22Rv1 (cell line): ENCODE measurements at regions not wholly inside any gene's neighbourhood (a gene's known extent, or its start where the extent isn't known, plus 50 kb on each side); places are given as distances from the start of the nearest gene placed in this dataset.
"Not testable (repeated sequence)": the region's sequence is repeated elsewhere in the genome, so short reads cannot be mapped to it uniquely, and the experiment has no call there.

Experiments used
- H3K27ac ChIP-seq: fragments of 450-650 bp; 2 replicates; pipeline ENCODE4 v1.5.1; 2017
- CTCF ChIP-seq: fragments of 450-650 bp; IDR thresholded peaks from 2 replicates; pipeline ENCODE4 v1.5.1; 2017; ENCODE audit warnings: mild to moderate bottlenecking
- ZFX ChIP-seq: fragments of 450-650 bp; IDR thresholded peaks from 2 replicates; pipeline ENCODE4 v1.6.1; 2017; ENCODE audit warnings: antibody characterized with exemption, borderline replicate concordance

GRCh38 chr3:156038869-156039268 is 81.5 kb upstream of the KCNAB1 start:
- TF ChIP-seq ZFX (no peak), CTCF (no peak)
- H3K27ac ChIP-seq: no peak overlapping the region

GRCh38 chr3:156040041-156040440 is 80.3 kb upstream of the KCNAB1 start:
- TF ChIP-seq ZFX: no peak

GRCh38 chr3:156041216-156041841 is 79.0 kb upstream of the KCNAB1 start:
- not testable (repeated sequence) for H3K27ac ChIP-seq

More at GRCh38 chr3:156040041-156040440, 80.3 kb upstream of the KCNAB1 start:
- no peak overlapping the region for H3K27ac ChIP-seq

GRCh38 chr3:156041856-156042255 is 78.5 kb upstream of the KCNAB1 start:
- H3K27ac ChIP-seq: not testable (repeated sequence)

- H3K27ac ChIP-seq: not testable (repeated sequence)
- TF ChIP-seq CTCF: peak; percentile 90
Measured at GRCh38 chr3:156043832-156044633, 76.3 kb upstream of the KCNAB1 start.

- H3K27ac ChIP-seq: no peak overlapping the region
- TF ChIP-seq ZFX (no peak), CTCF (no peak)
Measured at GRCh38 chr3:156044634-156044975, 75.8 kb upstream of the KCNAB1 start.

- H3K27ac ChIP-seq: not testable (repeated sequence)
Measured at GRCh38 chr3:156048483-156048882, 71.9 kb upstream of the KCNAB1 start.

GRCh38 chr3:156050918-156051317 is 69.5 kb upstream of the KCNAB1 start:
- TF ChIP-seq ZFX (no peak), CTCF (no peak)
- H3K27ac ChIP-seq: no peak overlapping the region

GRCh38 chr3:156051651-156052050 is 68.7 kb upstream of the KCNAB1 start:
- no peak overlapping the region for H3K27ac ChIP-seq
- TF ChIP-seq CTCF: no peak
- TF ChIP-seq ZFX: no peak
